Smooth muscle cell (in vitro differentiated cells): ENCODE measurements at regions not wholly inside any gene's neighbourhood (a gene's known extent, or its start where the extent isn't known, plus 50 kb on each side); places are given as distances from the start of the nearest gene placed in this dataset.
"Not testable (repeated sequence)": the region's sequence is repeated elsewhere in the genome, so short reads cannot be mapped to it uniquely, and the experiment has no call there.

Experiments
- DNase-seq: peaks from one replicate; lab custom pipeline; 2025; ENCODE audit not compliant: unreplicated experiment; lab: John Stamatoyannopoulos, UW
- H2AFZ ChIP-seq: fragments of 200-600 bp; sonication (generic); 2 replicates; pipeline ENCODE4 v1.6.0; 2016; ENCODE audit warnings: antibody characterized with exemption, low read depth, mild to moderate bottlenecking
- H3F3A ChIP-seq: fragments of 200-600 bp; sonication (generic); 2 replicates; pipeline ENCODE4 v1.6.0; 2017; ENCODE audit warnings: antibody characterized with exemption, low read depth
- H3K27ac ChIP-seq: fragments of 200-600 bp; sonication (generic); 2 replicates; pipeline ENCODE4 v1.5.1; 2016; ENCODE audit warnings: low read depth, mild to moderate bottlenecking
- H3K27me3 ChIP-seq: fragments of 200-600 bp; sonication (generic); 2 replicates; pipeline ENCODE4 v1.6.1; 2016; ENCODE audit warnings: low read depth, mild to moderate bottlenecking
- H3K36me3 ChIP-seq: fragments of 200-600 bp; sonication (generic); 2 replicates; pipeline ENCODE4 v1.5.1; 2016; ENCODE audit warnings: low read depth
- H3K4me1 ChIP-seq: fragments of 200-600 bp; sonication (generic); 2 replicates; pipeline ENCODE4 v1.5.1; 2016; ENCODE audit warnings: low read depth
- H3K4me2 ChIP-seq: fragments of 200-600 bp; sonication (generic); 2 replicates; pipeline ENCODE4 v1.6.0; 2016; ENCODE audit warnings: mild to moderate bottlenecking
- H3K4me3 ChIP-seq: fragments of 200-600 bp; sonication (generic); 2 replicates; pipeline ENCODE4 v1.5.1; 2016; ENCODE audit warnings: mild to moderate bottlenecking
- H3K79me2 ChIP-seq: fragments of 200-600 bp; sonication (generic); 2 replicates; pipeline ENCODE4 v1.6.0; 2016; ENCODE audit warnings: low read depth, mild to moderate bottlenecking
- H3K9ac ChIP-seq: fragments of 200-600 bp; sonication (generic); 2 replicates; pipeline ENCODE4 v1.6.0; 2016; ENCODE audit warnings: low read depth
- H3K9me3 ChIP-seq: fragments of 200-600 bp; sonication (generic); replicated peaks from 2 replicates; pipeline ENCODE4 v1.5.1; 2016; ENCODE audit warnings: low read depth
- H4K20me1 ChIP-seq: fragments of 200-600 bp; sonication (generic); 2 replicates; pipeline ENCODE4 v1.6.0; 2016; ENCODE audit warnings: low read depth
- CTCF ChIP-seq: fragments of 200-600 bp; sonication (generic); IDR thresholded peaks from 2 replicates; pipeline ENCODE4 v1.5.1; 2017; ENCODE audit warnings: borderline replicate concordance, mild to moderate bottlenecking, antibody characterized with exemption; ENCODE audit not compliant: insufficient read depth, poor library complexity, severe bottlenecking
- WGBS: methylation state at CpG from one replicate; pipeline ENCODE4 v1.1.7; 2016; ENCODE audit warnings: low lambda C conversion rate; 5-methylcytosine and 5-hydroxymethylcytosine counted together

- DNase-seq, result no peak
- no peak for TF ChIP-seq CTCF
- no peaks in the 10 kb centered on the region for H4K20me1 ChIP-seq
- H3K9me3 ChIP-seq, result no peaks in the 10 kb centered on the region
- H3K9ac ChIP-seq, result no peak overlapping the region
- H3K36me3 ChIP-seq, result no peaks in the 10 kb centered on the region
- no peaks in the 10 kb centered on the region for H3K79me2 ChIP-seq
- H3K4me3 ChIP-seq, result no peak overlapping the region
- WGBS, result 80% methylated on average over 3 of the region's 3 CpGs
- no peaks in the 10 kb centered on the region for H3K27me3 ChIP-seq
- no peaks in the 10 kb centered on the region for H3K4me1 ChIP-seq
- no peak overlapping the region for H2AFZ ChIP-seq
- H3F3A ChIP-seq, result no peaks in the 10 kb centered on the region
- no peak overlapping the region for H3K27ac ChIP-seq
- no peak overlapping the region for H3K4me2 ChIP-seq
Observed at GRCh38 chr10:64699244-64699643, 1178.0 kb downstream of the REEP3 start.

- H3K9ac ChIP-seq, H4K20me1 ChIP-seq, H3K4me2 ChIP-seq, H3K27ac ChIP-seq, H3K4me3 ChIP-seq, H3K9me3 ChIP-seq, H3K4me1 ChIP-seq, H3K36me3 ChIP-seq, DNase-seq, H3K27me3 ChIP-seq, H2AFZ ChIP-seq, H3F3A ChIP-seq, H3K79me2 ChIP-seq: not testable (repeated sequence)
- WGBS, result 62% methylated on average over 3 of the region's 3 CpGs
Observed at GRCh38 chr10:64702086-64702485, 1180.9 kb downstream of the REEP3 start.

- H3K27me3 ChIP-seq, result no peaks in the 10 kb centered on the region
- no peak overlapping the region for H3K4me3 ChIP-seq
- 93% methylated on average over 3 of the region's 3 CpGs for WGBS
- no peaks in the 10 kb centered on the region for H3K36me3 ChIP-seq
- no peaks in the 10 kb centered on the region for H3K79me2 ChIP-seq
- H3K4me1 ChIP-seq, result no peaks in the 10 kb centered on the region
- TF ChIP-seq CTCF, result no peak
- H3K9me3 ChIP-seq, result no peaks in the 10 kb centered on the region
- H3K4me2 ChIP-seq, result no peak overlapping the region
- no peak overlapping the region for H2AFZ ChIP-seq
- H4K20me1 ChIP-seq, result no peaks in the 10 kb centered on the region
- no peak overlapping the region for H3K27ac ChIP-seq
- no peaks in the 10 kb centered on the region for H3F3A ChIP-seq
- no peak for DNase-seq
- H3K9ac ChIP-seq, result no peak overlapping the region
Observed at GRCh38 chr10:64708884-64709681, 1187.9 kb downstream of the REEP3 start.

- no peaks in the 10 kb centered on the region for H3K9me3 ChIP-seq
Observed at GRCh38 chr10:64726466-64726865, 1205.3 kb downstream of the REEP3 start.

More at GRCh38 chr10:64726466-64726865, 1205.3 kb downstream of the REEP3 start:
- Histone ChIP-seq H3K36me3 (no peaks in the 10 kb centered on the region), H3F3A (no peaks in the 10 kb centered on the region), H2AFZ (no peak overlapping the region), H3K4me2 (no peak overlapping the region), H4K20me1 (no peaks in the 10 kb centered on the region), H3K9ac (no peak overlapping the region), H3K79me2 (no peaks in the 10 kb centered on the region), H3K27ac (no peak overlapping the region), H3K4me3 (no peak overlapping the region), H3K27me3 (no peaks in the 10 kb centered on the region), H3K4me1 (no peaks in the 10 kb centered on the region)
- TF ChIP-seq CTCF, result no peak
- no peak for DNase-seq
